RPMI7951 (cell line): ENCODE measurements at regions not wholly inside any gene's neighbourhood (a gene's known extent, or its start where the extent isn't known, plus 50 kb on each side); places are given as distances from the start of the nearest gene placed in this dataset.
"Not testable (repeated sequence)": the region's sequence is repeated elsewhere in the genome, so short reads cannot be mapped to it uniquely, and the experiment has no call there.

Source experiments
- DNase-seq: peaks from one replicate; pipeline ENCODE4 v3.0.0-alpha.2; 2012; ENCODE audit warnings: low read depth

GRCh38 chr4:30148828-30149227, 571.3 kb upstream of the PCDH7 start:
- not testable (repeated sequence) for DNase-seq

GRCh38 chr4:30149539-30149938, 570.6 kb upstream of the PCDH7 start:
- DNase-seq, result not testable (repeated sequence)

GRCh38 chr4:30153427-30153826, 566.7 kb upstream of the PCDH7 start:
- DNase-seq, result no peak

- no peak for DNase-seq
Measured at GRCh38 chr4:30160140-30160539, 560.0 kb upstream of the PCDH7 start.

GRCh38 chr4:30172416-30172815, 547.8 kb upstream of the PCDH7 start:
- no peak for DNase-seq

GRCh38 chr4:30181512-30181911, 538.7 kb upstream of the PCDH7 start:
- DNase-seq, result no peak

GRCh38 chr4:30181918-30182317, 538.3 kb upstream of the PCDH7 start:
- DNase-seq, result no peak

- no peak for DNase-seq
Measured at GRCh38 chr4:30182786-30183185, 537.4 kb upstream of the PCDH7 start.

- no peak for DNase-seq
Measured at GRCh38 chr4:30191902-30192301, 528.3 kb upstream of the PCDH7 start.

- no peak for DNase-seq
Measured at GRCh38 chr4:30207389-30207788, 512.8 kb upstream of the PCDH7 start.

GRCh38 chr4:30208731-30209435, 511.3 kb upstream of the PCDH7 start:
- DNase-seq, result no peak

GRCh38 chr4:30215973-30216372, 504.2 kb upstream of the PCDH7 start:
- DNase-seq, result not testable (repeated sequence)

GRCh38 chr4:30245140-30245539, 475.0 kb upstream of the PCDH7 start:
- DNase-seq, result no peak

- no peak for DNase-seq
Measured at GRCh38 chr4:30256116-30256832, 463.9 kb upstream of the PCDH7 start.

GRCh38 chr4:30258949-30259348, 461.2 kb upstream of the PCDH7 start:
- no peak for DNase-seq

- DNase-seq, result no peak
Measured at GRCh38 chr4:30262379-30262778, 457.8 kb upstream of the PCDH7 start.

GRCh38 chr4:30264465-30264864, 455.7 kb upstream of the PCDH7 start:
- no peak for DNase-seq

- DNase-seq, result no peak
Measured at GRCh38 chr4:30265716-30266115, 454.5 kb upstream of the PCDH7 start.

GRCh38 chr4:30268370-30268769, 451.8 kb upstream of the PCDH7 start:
- DNase-seq, result no peak

GRCh38 chr4:30269850-30270249, 450.3 kb upstream of the PCDH7 start:
- DNase-seq, result no peak

- no peak for DNase-seq
Measured at GRCh38 chr4:30281986-30282385, 438.2 kb upstream of the PCDH7 start.

GRCh38 chr4:30283336-30283735, 436.8 kb upstream of the PCDH7 start:
- no peak for DNase-seq

GRCh38 chr4:30294295-30294694, 425.9 kb upstream of the PCDH7 start:
- no peak for DNase-seq

GRCh38 chr4:30295652-30296051, 424.5 kb upstream of the PCDH7 start:
- no peak for DNase-seq
